GM21737 (cell line): ENCODE measurements at regions not wholly inside any gene's neighbourhood (a gene's known extent, or its start where the extent isn't known, plus 50 kb on each side); places are given as distances from the start of the nearest gene placed in this dataset.
"Not testable (repeated sequence)": the region's sequence is repeated elsewhere in the genome, so short reads cannot be mapped to it uniquely, and the experiment has no call there.

ENCODE experiments used
- ATAC-seq: cut with Tn5 transposase; IDR thresholded peaks from one replicate; pipeline ENCODE4 v1.9.1; 2021; ENCODE audit warnings: mild to moderate bottlenecking, moderate library complexity; ENCODE audit not compliant: unreplicated experiment

- ATAC-seq, result no peak
These were observed 432.9 kb upstream of the ACTBL2 start for GRCh38 chr5:57915536-57915935.

GRCh38 chr5:57911438-57911837 is 428.8 kb upstream of the ACTBL2 start:
- ATAC-seq, result no peak

GRCh38 chr5:57906671-57907070 is 424.1 kb upstream of the ACTBL2 start:
- no peak for ATAC-seq

- no peak for ATAC-seq
These were observed 420.8 kb upstream of the ACTBL2 start for GRCh38 chr5:57903458-57903857.

- ATAC-seq, result no peak
These were observed 419.5 kb upstream of the ACTBL2 start for GRCh38 chr5:57902095-57902494.

GRCh38 chr5:57900381-57900944 is 417.9 kb upstream of the ACTBL2 start:
- ATAC-seq, result no peak

GRCh38 chr5:57896576-57896975 is 414.0 kb upstream of the ACTBL2 start:
- no peak for ATAC-seq

- no peak for ATAC-seq
These were observed 413.2 kb upstream of the ACTBL2 start for GRCh38 chr5:57895766-57896165.

- ATAC-seq, result no peak
These were observed 411.3 kb upstream of the ACTBL2 start for GRCh38 chr5:57893926-57894325.

GRCh38 chr5:57891443-57891842 is 408.8 kb upstream of the ACTBL2 start:
- no peak for ATAC-seq

GRCh38 chr5:57889558-57889957 is 406.9 kb upstream of the ACTBL2 start:
- no peak for ATAC-seq

- ATAC-seq, result no peak
These were observed 405.4 kb upstream of the ACTBL2 start for GRCh38 chr5:57887851-57888621.

- no peak for ATAC-seq
These were observed 401.9 kb upstream of the ACTBL2 start for GRCh38 chr5:57884346-57885102.

GRCh38 chr5:57880216-57880615 is 397.6 kb upstream of the ACTBL2 start:
- no peak for ATAC-seq

- ATAC-seq, result no peak
These were observed 395.7 kb upstream of the ACTBL2 start for GRCh38 chr5:57878301-57878722.

- no peak for ATAC-seq
These were observed 388.9 kb upstream of the ACTBL2 start for GRCh38 chr5:57871496-57871895.

- not testable (repeated sequence) for ATAC-seq
These were observed 387.7 kb upstream of the ACTBL2 start for GRCh38 chr5:57870267-57870666.

GRCh38 chr5:57863661-57864060 is 381.1 kb upstream of the ACTBL2 start:
- no peak for ATAC-seq

- no peak for ATAC-seq
These were observed 380.3 kb upstream of the ACTBL2 start for GRCh38 chr5:57862942-57863341.

- ATAC-seq, result no peak
These were observed 379.9 kb upstream of the ACTBL2 start for GRCh38 chr5:57862471-57862911.

GRCh38 chr5:57859626-57860025 is 377.0 kb upstream of the ACTBL2 start:
- ATAC-seq, result no peak

GRCh38 chr5:57858905-57859304 is 376.3 kb upstream of the ACTBL2 start:
- no peak for ATAC-seq
